A549 (cell line): ENCODE measurements at regions not wholly inside any gene's neighbourhood (a gene's known extent, or its start where the extent isn't known, plus 50 kb on each side); places are given as distances from the start of the nearest gene placed in this dataset.

ENCODE experiments used
- EHMT2 ChIP-seq: fragments of 200-600 bp; sonication (generic); IDR thresholded peaks from 2 replicates; pipeline ENCODE4 v1.6.1; 2016; ENCODE audit warnings: antibody characterized with exemption, low read depth, mild to moderate bottlenecking, moderate library complexity
- EP300 ChIP-seq, 2 experiments: fragments of >200 bp; sonication (Bioruptor Twin); formaldehyde crosslinking; IDR thresholded peaks; 2 replicates in 1 of 2; 3 replicates in 1 of 2; pipeline ENCODE4 v1.6.1; 2016 to 2017
- HDAC2 ChIP-seq: fragments of 200-600 bp; sonication (generic); IDR thresholded peaks from 2 replicates; pipeline ENCODE4 v1.6.1; 2016
- KDM5A ChIP-seq: fragments of 200-600 bp; sonication (generic); IDR thresholded peaks from 2 replicates; pipeline ENCODE4 v1.6.1; 2016; ENCODE audit warnings: antibody characterized with exemption, mild to moderate bottlenecking
- POLR2A ChIP-seq: IDR thresholded peaks from 2 replicates; pipeline ENCODE4 v1.6.1; 2012; ENCODE audit warnings: mild to moderate bottlenecking, low read length
- RNF2 ChIP-seq: fragments of 200-600 bp; sonication (generic); IDR thresholded peaks from 2 replicates; pipeline ENCODE4 v1.6.1; 2016; ENCODE audit warnings: low read depth, mild to moderate bottlenecking, antibody characterized with exemption, moderate library complexity, borderline replicate concordance
- ZFP36 ChIP-seq: fragments of 450-650 bp; IDR thresholded peaks from 2 replicates; pipeline ENCODE4 v1.6.1; 2014; ENCODE audit warnings: borderline replicate concordance; ENCODE audit not compliant: partially characterized antibody
- TF ChIP-seq, protein P1 (sequence below): fragments of >200 bp; sonication (Bioruptor Twin); formaldehyde crosslinking; IDR thresholded peaks from 3 replicates; pipeline ENCODE4 v1.5.1; 2016

GRCh38 chr5:20044460-20044859, 56.5 kb upstream of the CDH18 start:
- TF ChIP-seq EHMT2 (no peak), RNF2 (no peak), POLR2A (no peak), EP300 (IDR thresholded peaks at IDR 0.05) (no peak), HDAC2 (no peak), ZFP36 (no peak), KDM5A (no peak)
- TF ChIP-seq, protein P1, sequence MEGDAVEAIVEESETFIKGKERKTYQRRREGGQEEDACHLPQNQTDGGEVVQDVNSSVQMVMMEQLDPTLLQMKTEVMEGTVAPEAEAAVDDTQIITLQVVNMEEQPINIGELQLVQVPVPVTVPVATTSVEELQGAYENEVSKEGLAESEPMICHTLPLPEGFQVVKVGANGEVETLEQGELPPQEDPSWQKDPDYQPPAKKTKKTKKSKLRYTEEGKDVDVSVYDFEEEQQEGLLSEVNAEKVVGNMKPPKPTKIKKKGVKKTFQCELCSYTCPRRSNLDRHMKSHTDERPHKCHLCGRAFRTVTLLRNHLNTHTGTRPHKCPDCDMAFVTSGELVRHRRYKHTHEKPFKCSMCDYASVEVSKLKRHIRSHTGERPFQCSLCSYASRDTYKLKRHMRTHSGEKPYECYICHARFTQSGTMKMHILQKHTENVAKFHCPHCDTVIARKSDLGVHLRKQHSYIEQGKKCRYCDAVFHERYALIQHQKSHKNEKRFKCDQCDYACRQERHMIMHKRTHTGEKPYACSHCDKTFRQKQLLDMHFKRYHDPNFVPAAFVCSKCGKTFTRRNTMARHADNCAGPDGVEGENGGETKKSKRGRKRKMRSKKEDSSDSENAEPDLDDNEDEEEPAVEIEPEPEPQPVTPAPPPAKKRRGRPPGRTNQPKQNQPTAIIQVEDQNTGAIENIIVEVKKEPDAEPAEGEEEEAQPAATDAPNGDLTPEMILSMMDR: no peak
